OCI-LY3 (cell line): ENCODE measurements at regions not wholly inside any gene's neighbourhood (a gene's known extent, or its start where the extent isn't known, plus 50 kb on each side); places are given as distances from the start of the nearest gene placed in this dataset.

Experiments
- H2AFZ ChIP-seq: fragments of 200-600, 300-600 bp; shearing (Covaris generic); 2 replicates; pipeline ENCODE4 v1.6.0; 2014; ENCODE audit warnings: antibody characterized with exemption, low read depth, low read length
- H3K27ac ChIP-seq: fragments of 200-600, 300-600 bp; sonication (generic); 2 replicates; pipeline ENCODE4 v1.5.1; 2014; ENCODE audit warnings: mild to moderate bottlenecking, low read length, moderate library complexity, mixed read lengths
- H3K27me3 ChIP-seq: fragments of 200-600, 300-600 bp; sonication (generic); 2 replicates; pipeline ENCODE4 v1.6.1; 2014; ENCODE audit warnings: low read depth, low read length, mixed read lengths
- H3K36me3 ChIP-seq: fragments of 200-600, 300-600 bp; sonication (generic); replicated peaks from 2 replicates; pipeline ENCODE3; 2014; ENCODE audit warnings: low read depth, low read length, mixed read lengths
- H3K4me1 ChIP-seq: fragments of 300-600, 200-600 bp; sonication (generic); 2 replicates; pipeline ENCODE4 v1.6.1; 2014; ENCODE audit warnings: low read length, mixed read lengths
- H3K4me2 ChIP-seq: fragments of 200-600, 300-600 bp; sonication (generic); 2 replicates; pipeline ENCODE4 v1.6.1; 2014; ENCODE audit warnings: low read length, mixed read lengths
- H3K4me3 ChIP-seq: fragments of 300-600, 200-600 bp; sonication (generic); 2 replicates; pipeline ENCODE4 v1.5.1; 2014; ENCODE audit warnings: antibody characterized with exemption, mild to moderate bottlenecking, low read length, moderate library complexity
- H3K79me2 ChIP-seq: fragments of 300-600, 200-600 bp; shearing (Covaris generic); 2 replicates; pipeline ENCODE4 v1.6.1; 2014; ENCODE audit warnings: mild to moderate bottlenecking, low read length, mixed read lengths
- H3K9ac ChIP-seq: fragments of 300-600, 200-600 bp; shearing (Covaris generic); 2 replicates; pipeline ENCODE4 v1.6.0; 2014; ENCODE audit warnings: mild to moderate bottlenecking, low read length, moderate library complexity
- H3K9me3 ChIP-seq: fragments of 200-600, 300-600 bp; shearing (Covaris generic); 2 replicates; pipeline ENCODE4 v1.6.1; 2014; ENCODE audit warnings: low read length, mixed read lengths; ENCODE audit not compliant: insufficient read depth
- H4K20me1 ChIP-seq: fragments of 200-600, 300-600 bp; sonication (generic); 2 replicates; pipeline ENCODE4 v1.6.1; 2016; ENCODE audit warnings: low read length, mixed read lengths; ENCODE audit not compliant: insufficient read depth
- CTCF ChIP-seq: fragments of 200-600, 300-600 bp; sonication (generic); IDR thresholded peaks from 2 replicates; pipeline ENCODE4 v1.5.1; 2014; ENCODE audit warnings: antibody characterized with exemption, low read length, low read depth
- EZH2phosphoT487 ChIP-seq: fragments of 200-600 bp; shearing (Covaris generic); IDR thresholded peaks from 2 replicates; pipeline ENCODE4 v1.6.1; 2018; ENCODE audit warnings: antibody characterized with exemption, mixed run types, low read depth

- H3K9me3 ChIP-seq, result peaks cover 35% of the 10 kb centered on the region; the same call in 1 of the 2 replicates
- peaks cover 40% of the 10 kb centered on the region for H3K36me3 ChIP-seq
- H3K27ac ChIP-seq, result peak overlapping the region; percentile 34
- H3K4me1 ChIP-seq, result peaks cover 43% of the 10 kb centered on the region
- H3K9ac ChIP-seq, result peak overlapping the region; percentile 0; the same call in 1 of the 2 replicates
- H3K79me2 ChIP-seq, result no peaks in the 10 kb centered on the region
- no peaks in the 10 kb centered on the region for H4K20me1 ChIP-seq
- no peaks in the 10 kb centered on the region for H3K27me3 ChIP-seq
- TF ChIP-seq EZH2phosphoT487 (no peak), CTCF (no peak)
- no peak overlapping the region; the same call in 1 of the 2 replicates for H3K4me3 ChIP-seq
- H2AFZ ChIP-seq, result no peak overlapping the region
- peak overlapping the region; percentile 23 for H3K4me2 ChIP-seq
Observed at GRCh38 chr1:172810480-172811175, 151.7 kb downstream of the FASLG start.

GRCh38 chr1:172811694-172812093 is 152.8 kb downstream of the FASLG start:
- H3K9ac ChIP-seq, result no peak overlapping the region
- H3K4me2 ChIP-seq, result no peak overlapping the region
- H3K4me3 ChIP-seq, result no peak overlapping the region
- no peaks in the 10 kb centered on the region for H3K79me2 ChIP-seq
- peaks cover 49% of the 10 kb centered on the region for H3K4me1 ChIP-seq
- peaks cover 40% of the 10 kb centered on the region; the same call in 1 of the 2 replicates for H3K9me3 ChIP-seq
- no peak overlapping the region for H2AFZ ChIP-seq
- peaks cover 47% of the 10 kb centered on the region for H3K36me3 ChIP-seq
- no peaks in the 10 kb centered on the region for H4K20me1 ChIP-seq
- TF ChIP-seq CTCF (no peak), EZH2phosphoT487 (no peak)
- H3K27me3 ChIP-seq, result no peaks in the 10 kb centered on the region
- no peak overlapping the region for H3K27ac ChIP-seq

GRCh38 chr1:172812118-172812517 is 153.2 kb downstream of the FASLG start:
- H3K27ac ChIP-seq, result no peak overlapping the region
- H3K27me3 ChIP-seq, result no peaks in the 10 kb centered on the region
- H4K20me1 ChIP-seq, result no peaks in the 10 kb centered on the region
- TF ChIP-seq EZH2phosphoT487 (no peak), CTCF (no peak)
- H3K9ac ChIP-seq, result no peak overlapping the region
- no peak overlapping the region for H2AFZ ChIP-seq
- peaks cover 51% of the 10 kb centered on the region for H3K36me3 ChIP-seq
- H3K79me2 ChIP-seq, result no peaks in the 10 kb centered on the region
- H3K4me2 ChIP-seq, result no peak overlapping the region
- H3K4me1 ChIP-seq, result peaks cover 53% of the 10 kb centered on the region
- H3K4me3 ChIP-seq, result no peak overlapping the region
- H3K9me3 ChIP-seq, result peaks cover 43% of the 10 kb centered on the region; the same call in 1 of the 2 replicates

- Histone ChIP-seq H3K27ac (peak overlapping the region; percentile 35), H3K4me3 (no peak overlapping the region), H3K4me2 (no peak overlapping the region), H4K20me1 (no peaks in the 10 kb centered on the region), H3K9ac (no peak overlapping the region), H3K9me3 (peaks cover 43% of the 10 kb centered on the region; the same call in 1 of the 2 replicates), H3K36me3 (peaks cover 55% of the 10 kb centered on the region), H3K79me2 (no peaks in the 10 kb centered on the region), H2AFZ (no peak overlapping the region), H3K4me1 (peaks cover 64% of the 10 kb centered on the region), H3K27me3 (no peaks in the 10 kb centered on the region)
- TF ChIP-seq CTCF, result no peak
- TF ChIP-seq EZH2phosphoT487, result no peak
Observed at GRCh38 chr1:172813330-172813729, 154.4 kb downstream of the FASLG start.
